PFSK-1 (cell line): ENCODE measurements at regions not wholly inside any gene's neighbourhood (a gene's known extent, or its start where the extent isn't known, plus 50 kb on each side); places are given as distances from the start of the nearest gene placed in this dataset.

Experiments used
- FOXP2 ChIP-seq: optimal IDR thresholded peaks from 2 replicates; pipeline ENCODE3; 2011; ENCODE audit warnings: borderline replicate concordance, control low read depth, inconsistent platforms; ENCODE audit not compliant: insufficient read depth; ENCODE audit errors: extremely low read length, extremely low read depth
- POLR2AphosphoS5 ChIP-seq: IDR thresholded peaks from 2 replicates; pipeline ENCODE4 v1.6.1; 2012; ENCODE audit warnings: low read depth, mild to moderate bottlenecking, control low read depth, low read length, moderate library complexity
- REST ChIP-seq, 2 experiments: IDR thresholded peaks; 2 replicates each; pipeline versions ENCODE4 v1.6.1 to v1.8.0; 2011 to 2012; ENCODE audit warnings: low read depth in 2 of 2, low read length in 2 of 2, control low read depth in 1 of 2, inconsistent platforms in 1 of 2, mild to moderate bottlenecking in 1 of 2, moderate library complexity in 1 of 2; ENCODE audit not compliant: insufficient read depth in 1 of 2
- SIN3A ChIP-seq: IDR thresholded peaks from 2 replicates; pipeline ENCODE4 v1.6.1; 2012; ENCODE audit warnings: mild to moderate bottlenecking, low read length, moderate library complexity, borderline replicate concordance; ENCODE audit not compliant: insufficient read depth
- TAF1 ChIP-seq: IDR thresholded peaks from 2 replicates; pipeline ENCODE4 v1.6.1; 2012; ENCODE audit warnings: low read length, control low read depth, borderline replicate concordance; ENCODE audit not compliant: insufficient read depth

DNA sequence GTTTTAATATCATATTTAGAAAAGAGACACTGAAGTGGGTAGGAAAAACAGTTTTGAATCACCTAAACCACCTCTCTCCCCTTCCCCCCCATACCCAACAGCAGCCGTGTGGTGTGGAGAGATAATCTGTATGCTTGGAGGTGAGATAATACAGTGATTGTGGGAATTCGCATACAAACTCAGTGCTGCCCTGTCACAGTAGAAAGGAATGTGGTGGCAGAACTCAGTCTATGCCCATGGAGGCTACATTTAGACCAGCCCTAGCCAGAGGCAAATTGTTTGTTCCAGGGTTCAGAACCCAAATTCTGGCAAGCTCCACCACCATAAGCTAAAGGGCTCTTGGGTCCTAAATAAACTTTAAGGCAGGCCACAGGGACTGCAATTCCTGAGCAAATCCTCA is 827.0 kb downstream of the C12orf50 start:
- TF ChIP-seq SIN3A (no peak), TAF1 (no peak), POLR2AphosphoS5 (no peak), FOXP2 (no peak), REST (IDR thresholded peaks at IDR 0.05; ENCODE audit: insufficient read depth in 1 of 2, low read depth in 2 of 2, low read length in 2 of 2) (no peak)

- no peak for TF ChIP-seq POLR2AphosphoS5
- no peak for TF ChIP-seq SIN3A
- TF ChIP-seq TAF1, result no peak
- TF ChIP-seq FOXP2, result no peak
- no peak for TF ChIP-seq REST (IDR thresholded peaks at IDR 0.05; ENCODE audit: insufficient read depth in 1 of 2, low read depth in 2 of 2, low read length in 2 of 2)
Measured at GRCh38 chr12:87201598-87201997, 827.6 kb downstream of the C12orf50 start.

- TF ChIP-seq POLR2AphosphoS5 (no peak), FOXP2 (no peak), REST (IDR thresholded peaks at IDR 0.05; ENCODE audit: insufficient read depth in 1 of 2, low read depth in 2 of 2, low read length in 2 of 2) (no peak), SIN3A (no peak), TAF1 (no peak)
Measured at GRCh38 chr12:87200289-87200979, 828.8 kb downstream of the C12orf50 start.

- TF ChIP-seq SIN3A, result no peak
- no peak for TF ChIP-seq POLR2AphosphoS5
Measured at GRCh38 chr12:87198181-87198580, 831.0 kb downstream of the C12orf50 start.

DNA sequence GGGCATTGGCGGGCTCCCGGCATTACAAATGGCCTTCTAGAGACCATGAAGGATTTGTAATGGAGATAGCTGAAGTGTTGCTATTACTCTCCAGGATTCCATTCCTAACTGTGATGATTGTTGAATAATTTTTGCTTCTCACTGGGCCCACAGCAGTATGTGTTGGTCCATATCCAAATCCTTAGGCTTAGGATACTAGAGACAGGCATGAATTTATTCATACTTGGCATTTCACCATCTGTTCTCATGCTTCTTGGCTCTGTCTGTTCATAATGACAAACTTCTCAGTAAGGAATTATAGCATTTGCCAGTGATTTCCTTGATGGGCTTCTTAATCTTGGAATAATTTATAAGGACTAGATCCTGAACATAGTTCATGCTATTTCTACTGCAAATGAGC is 832.9 kb downstream of the C12orf50 start:
- TF ChIP-seq TAF1 (no peak), FOXP2 (no peak)

DNA sequence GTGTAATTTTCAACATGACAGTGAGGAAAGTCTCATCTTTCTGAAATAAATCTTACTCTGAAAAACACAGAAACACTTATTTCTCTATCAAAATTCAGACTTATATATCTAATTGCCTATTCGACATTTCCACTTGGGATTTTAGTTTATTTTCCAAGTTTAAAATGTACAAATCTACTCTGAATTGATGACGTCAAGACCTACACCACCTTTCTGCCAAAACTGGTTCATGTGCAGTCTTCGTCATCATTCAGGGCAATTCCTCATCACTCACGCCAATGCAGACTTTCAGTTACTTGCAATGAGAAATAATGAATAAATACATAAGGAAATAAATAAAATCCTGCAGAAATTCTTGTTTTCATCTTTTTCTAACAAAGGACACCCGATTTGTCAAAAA is 843.8 kb downstream of the C12orf50 start:
- TF ChIP-seq REST (IDR thresholded peaks at IDR 0.05; ENCODE audit: insufficient read depth in 1 of 2, low read depth in 2 of 2, low read length in 2 of 2) (no peak), SIN3A (no peak), FOXP2 (no peak), TAF1 (no peak), POLR2AphosphoS5 (no peak)
